ENCODE measurements at regions not wholly inside any gene's neighbourhood (a gene's known extent, or its start where the extent isn't known, plus 50 kb on each side); places are given as distances from the start of the nearest gene placed in this dataset.

GRCh38 chr5:167827766-167828165 is 463.7 kb upstream of the WWC1 start:
- H3K36me3 ChIP-seq, result no peaks in the 10 kb centered on the region
- no peak overlapping the region for H3K4me3 ChIP-seq (ENCODE audit: low read depth, low read length)
- no peak for DNase-seq

GRCh38 chr5:167831754-167832504 is 459.5 kb upstream of the WWC1 start:
- Histone ChIP-seq H3K4me1 (no peaks in the 10 kb centered on the region), H3K4me3 (ENCODE audit: low read depth, low read length) (no peak overlapping the region), H3K9me3 (no peaks in the 10 kb centered on the region), H3K27me3 (no peaks in the 10 kb centered on the region), H3K36me3 (no peaks in the 10 kb centered on the region)
- no peak for DNase-seq
- no peak for TF ChIP-seq CTCF (IDR thresholded peaks at IDR 0.05; ENCODE audit: low read depth, low read length)

More at GRCh38 chr5:167827766-167828165, 463.7 kb upstream of the WWC1 start:
- Histone ChIP-seq H3K27me3 (no peaks in the 10 kb centered on the region), H3K9me3 (no peaks in the 10 kb centered on the region), H3K4me1 (no peaks in the 10 kb centered on the region)
- no peak for TF ChIP-seq CTCF (IDR thresholded peaks at IDR 0.05; ENCODE audit: low read depth, low read length)

GRCh38 chr5:167832609-167833008 is 458.8 kb upstream of the WWC1 start:
- DNase-seq, result no peak
- Histone ChIP-seq H3K36me3 (no peaks in the 10 kb centered on the region), H3K4me3 (ENCODE audit: low read depth, low read length) (no peak overlapping the region), H3K9me3 (no peaks in the 10 kb centered on the region), H3K27me3 (no peaks in the 10 kb centered on the region), H3K4me1 (no peaks in the 10 kb centered on the region)
- no peak for TF ChIP-seq CTCF (IDR thresholded peaks at IDR 0.05; ENCODE audit: low read depth, low read length)

- Histone ChIP-seq H3K36me3 (no peaks in the 10 kb centered on the region), H3K4me1 (no peaks in the 10 kb centered on the region), H3K27me3 (no peaks in the 10 kb centered on the region), H3K4me3 (ENCODE audit: low read depth, low read length) (no peak overlapping the region), H3K9me3 (no peaks in the 10 kb centered on the region)
- no peak for TF ChIP-seq CTCF (IDR thresholded peaks at IDR 0.05; ENCODE audit: low read depth, low read length)
- DNase-seq, result no peak
Observed at GRCh38 chr5:167833456-167833855, 458.0 kb upstream of the WWC1 start.

GRCh38 chr5:167835146-167835545 is 456.3 kb upstream of the WWC1 start:
- Histone ChIP-seq H3K27me3 (no peaks in the 10 kb centered on the region), H3K9me3 (no peaks in the 10 kb centered on the region), H3K4me3 (ENCODE audit: low read depth, low read length) (no peak overlapping the region), H3K4me1 (no peaks in the 10 kb centered on the region), H3K36me3 (no peaks in the 10 kb centered on the region)
- no peak for DNase-seq
- no peak for TF ChIP-seq CTCF (IDR thresholded peaks at IDR 0.05; ENCODE audit: low read depth, low read length)

GRCh38 chr5:167837127-167837526 is 454.3 kb upstream of the WWC1 start:
- Histone ChIP-seq H3K36me3 (no peaks in the 10 kb centered on the region), H3K27me3 (no peaks in the 10 kb centered on the region), H3K9me3 (no peaks in the 10 kb centered on the region), H3K4me3 (ENCODE audit: low read depth, low read length) (no peak overlapping the region), H3K4me1 (no peaks in the 10 kb centered on the region)
- TF ChIP-seq CTCF (IDR thresholded peaks at IDR 0.05; ENCODE audit: low read depth, low read length), result no peak
- no peak for DNase-seq

Data from BE2C (cell line).